ENCODE measurements at regions not wholly inside any gene's neighbourhood (a gene's known extent, or its start where the extent isn't known, plus 50 kb on each side); places are given as distances from the start of the nearest gene placed in this dataset.

DNA sequence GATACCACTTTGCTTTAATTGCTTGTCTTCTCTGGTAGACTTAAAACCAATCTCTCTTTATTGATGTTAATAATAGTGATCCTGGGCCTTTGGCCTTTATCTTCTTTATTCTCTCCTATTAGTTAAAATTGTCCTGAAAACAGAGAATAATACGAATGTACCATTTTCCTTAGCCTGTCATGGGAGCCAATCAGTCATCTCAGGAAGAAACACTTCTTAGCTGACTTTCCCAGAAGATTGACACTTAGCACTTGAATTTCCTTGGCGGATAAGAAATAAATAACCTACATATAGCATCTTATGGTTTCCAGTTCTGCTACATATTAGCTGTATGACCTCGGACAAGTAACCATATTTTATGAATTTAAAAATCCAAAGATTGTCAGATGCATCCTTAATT is 338.4 kb upstream of the SLC14A2 start:
- no peak overlapping the region for H3K27ac ChIP-seq (ENCODE audit: insufficient read depth, low read depth, low read length)
- ChIA-PET CTCF (interaction anchor here (1.8 kb wide), 1 partner anchor 23 kb away, joined by 3 read pairs; no protein-coding TSS in a partner anchor), POLR2A (no interaction called here)
- FAIRE-seq (no peak), DNase-seq (ENCODE audit: low read depth, low spot score) (no peak)
- intact Hi-C loops (cut with micrococcal nuclease) (loop anchor here (10.0 kb wide), 1 partner anchor 108 kb away; no protein-coding TSS in a partner anchor), dilution Hi-C loops (cut with MboI; ENCODE audit: extremely low pct_ligation_motif_present, low sequenced_read_pairs) (no loop called here)
- no TSS peak for BruUV-seq (replicated peaks)
- no peaks in the 10 kb centered on the region for H3K27me3 ChIP-seq (ENCODE audit: control insufficient read depth in 2 of 2, insufficient read depth in 2 of 2, low read length in 2 of 2)
- H4K20me1 ChIP-seq (replicated peaks; ENCODE audit: control insufficient read depth, extremely low read depth, insufficient read depth, low read length): no peaks in the 10 kb centered on the region
- H3K4me3 ChIP-seq (replicated peaks in 1 of 3; ENCODE audit: insufficient read depth in 1 of 3, low read depth in 1 of 3, low read length in 3 of 3): no peak overlapping the region
- H3K4me1 ChIP-seq (ENCODE audit: control insufficient read depth, extremely low read depth, insufficient read depth, low read length): no peaks in the 10 kb centered on the region
- H3K79me2 ChIP-seq (ENCODE audit: control insufficient read depth, insufficient read depth, low read length): no peaks in the 10 kb centered on the region
- no peak overlapping the region for H3K9ac ChIP-seq (replicated peaks; ENCODE audit: extremely low read depth, insufficient read depth, low read length)
- no peaks in the 10 kb centered on the region for H3K9me1 ChIP-seq (replicated peaks; ENCODE audit: control insufficient read depth, extremely low read depth, insufficient read depth, low read length)
- TF ChIP-seq JUN (IDR thresholded peaks at IDR 0.05; ENCODE audit: borderline replicate concordance, insufficient read depth, insufficient read length, low read depth): no peak
- TF ChIP-seq GATA2 (IDR thresholded peaks at IDR 0.05; ENCODE audit: insufficient read depth, insufficient read length, low read depth, low read length): no peak
- TF ChIP-seq, protein P1, sequence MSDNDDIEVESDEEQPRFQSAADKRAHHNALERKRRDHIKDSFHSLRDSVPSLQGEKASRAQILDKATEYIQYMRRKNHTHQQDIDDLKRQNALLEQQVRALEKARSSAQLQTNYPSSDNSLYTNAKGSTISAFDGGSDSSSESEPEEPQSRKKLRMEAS (IDR thresholded peaks at IDR 0.05; ENCODE audit: insufficient read depth, insufficient read length): no peak
- TF ChIP-seq POLR2A (IDR thresholded peaks at IDR 0.05; ENCODE audit: low read depth, low read length): no peak
- TF ChIP-seq, protein P2, sequence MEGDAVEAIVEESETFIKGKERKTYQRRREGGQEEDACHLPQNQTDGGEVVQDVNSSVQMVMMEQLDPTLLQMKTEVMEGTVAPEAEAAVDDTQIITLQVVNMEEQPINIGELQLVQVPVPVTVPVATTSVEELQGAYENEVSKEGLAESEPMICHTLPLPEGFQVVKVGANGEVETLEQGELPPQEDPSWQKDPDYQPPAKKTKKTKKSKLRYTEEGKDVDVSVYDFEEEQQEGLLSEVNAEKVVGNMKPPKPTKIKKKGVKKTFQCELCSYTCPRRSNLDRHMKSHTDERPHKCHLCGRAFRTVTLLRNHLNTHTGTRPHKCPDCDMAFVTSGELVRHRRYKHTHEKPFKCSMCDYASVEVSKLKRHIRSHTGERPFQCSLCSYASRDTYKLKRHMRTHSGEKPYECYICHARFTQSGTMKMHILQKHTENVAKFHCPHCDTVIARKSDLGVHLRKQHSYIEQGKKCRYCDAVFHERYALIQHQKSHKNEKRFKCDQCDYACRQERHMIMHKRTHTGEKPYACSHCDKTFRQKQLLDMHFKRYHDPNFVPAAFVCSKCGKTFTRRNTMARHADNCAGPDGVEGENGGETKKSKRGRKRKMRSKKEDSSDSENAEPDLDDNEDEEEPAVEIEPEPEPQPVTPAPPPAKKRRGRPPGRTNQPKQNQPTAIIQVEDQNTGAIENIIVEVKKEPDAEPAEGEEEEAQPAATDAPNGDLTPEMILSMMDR (IDR thresholded peaks at IDR 0.05; ENCODE audit: extremely low read depth in 1 of 2, insufficient read depth in 1 of 2, low read depth in 1 of 2, low read length in 2 of 2): no peak
- no peak for TF ChIP-seq EZH2 (IDR thresholded peaks at IDR 0.05; ENCODE audit: borderline replicate concordance, low read depth, low read length, severe bottlenecking)
- no peak for TF ChIP-seq POLR2AphosphoS5 (IDR thresholded peaks at IDR 0.05; ENCODE audit: insufficient read depth, low read depth, low read length)
- no peak for TF ChIP-seq FOS (IDR thresholded peaks at IDR 0.05; ENCODE audit: borderline replicate concordance, insufficient read depth, low read length)
- TF ChIP-seq MYC (IDR thresholded peaks at IDR 0.05; ENCODE audit: low read depth, low read length): no peak
- H3K4me2 ChIP-seq (ENCODE audit: insufficient read depth, low read length): no peak overlapping the region
- H2AFZ ChIP-seq (ENCODE audit: low read depth, low read length): no peak overlapping the region
- no peaks in the 10 kb centered on the region for H3K36me3 ChIP-seq (ENCODE audit: control insufficient read depth in 2 of 2, extremely low read depth in 1 of 2, insufficient read depth in 2 of 2, low read length in 2 of 2)
- no peaks in the 10 kb centered on the region for H3K9me3 ChIP-seq (replicated peaks; ENCODE audit: control insufficient read depth, insufficient read depth, low read length)

All from endothelial cell of umbilical vein (primary cell).